GM19043 (cell line): ENCODE measurements at regions not wholly inside any gene's neighbourhood (a gene's known extent, or its start where the extent isn't known, plus 50 kb on each side); places are given as distances from the start of the nearest gene placed in this dataset.
"Not testable (repeated sequence)": the region's sequence is repeated elsewhere in the genome, so short reads cannot be mapped to it uniquely, and the experiment has no call there.

Experiments
- ATAC-seq: cut with Tn5 transposase; IDR thresholded peaks from one replicate; pipeline ENCODE4 v1.9.1; 2021; ENCODE audit warnings: low read depth; ENCODE audit not compliant: unreplicated experiment

GRCh38 chr21:33997436-33997835 is 75.9 kb upstream of the MRPS6 start:
- ATAC-seq, result no peak

GRCh38 chr21:33994373-33994772 is 78.8 kb upstream of the ATP5PO start:
- ATAC-seq, result no peak

GRCh38 chr21:33993286-33994231 is 78.0 kb upstream of the ATP5PO start:
- ATAC-seq, result no peak

GRCh38 chr21:33992412-33992811 is 76.8 kb upstream of the ATP5PO start:
- not testable (repeated sequence) for ATAC-seq

GRCh38 chr21:33991133-33991532 is 75.5 kb upstream of the ATP5PO start:
- no peak for ATAC-seq

- ATAC-seq, result no peak
Observed at GRCh38 chr21:33989440-33989839, 73.8 kb upstream of the ATP5PO start.

- ATAC-seq, result no peak
Observed at GRCh38 chr21:33988237-33989017, 72.8 kb upstream of the ATP5PO start.

- ATAC-seq, result no peak
Observed at GRCh38 chr21:33987461-33987860, 71.9 kb upstream of the ATP5PO start.

- ATAC-seq, result no peak
Observed at GRCh38 chr21:33985117-33986050, 69.8 kb upstream of the ATP5PO start.

- no peak for ATAC-seq
Observed at GRCh38 chr21:33984021-33984481, 68.4 kb upstream of the ATP5PO start.

- no peak for ATAC-seq
Observed at GRCh38 chr21:33981391-33982101, 65.9 kb upstream of the ATP5PO start.

- no peak for ATAC-seq
Observed at GRCh38 chr21:33980276-33980916, 64.8 kb upstream of the ATP5PO start.

- ATAC-seq, result no peak
Observed at GRCh38 chr21:33978585-33978984, 63.0 kb upstream of the ATP5PO start.

- ATAC-seq, result no peak
Observed at GRCh38 chr21:33977721-33978369, 62.2 kb upstream of the ATP5PO start.

- no peak for ATAC-seq
Observed at GRCh38 chr21:33977017-33977720, 61.6 kb upstream of the ATP5PO start.

GRCh38 chr21:33976082-33977016 is 60.7 kb upstream of the ATP5PO start:
- ATAC-seq, result peak; percentile 40

- peak; percentile 77 for ATAC-seq
Observed at GRCh38 chr21:33975548-33976081, 60.0 kb upstream of the ATP5PO start.
